ENCODE measurements at regions not wholly inside any gene's neighbourhood (a gene's known extent, or its start where the extent isn't known, plus 50 kb on each side); places are given as distances from the start of the nearest gene placed in this dataset.
A peak's percentile ranks its signal among the peaks of the same experiment; 100 is the strongest.

- DNase-seq (ENCODE audit: low read depth in 2 of 2), result no peak
Measured at GRCh38 chr18:76572518-76573247, 77.6 kb upstream of the ZNF516 start.

DNA sequence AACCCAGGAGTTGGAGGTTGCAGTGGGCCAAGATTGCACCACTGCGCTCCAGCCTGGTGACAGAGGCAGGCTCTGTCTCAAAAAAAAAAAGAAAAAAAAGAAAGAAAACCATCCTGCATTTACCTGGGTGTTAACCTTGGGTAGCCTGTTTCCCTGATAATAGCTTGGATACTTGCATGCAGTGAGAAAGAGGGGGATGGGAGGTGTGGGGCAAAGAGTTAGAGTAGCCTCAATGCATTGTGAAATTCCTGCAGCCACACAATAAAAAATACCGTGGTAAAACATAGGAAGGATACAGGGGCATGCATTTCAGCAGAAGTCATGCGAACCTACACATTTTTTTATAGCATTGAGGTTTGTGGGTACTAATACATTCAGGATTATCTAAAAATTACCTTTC, 76.6 kb upstream of the ZNF516 start:
- DNase-seq (ENCODE audit: low read depth in 2 of 2), result no peak

DNA sequence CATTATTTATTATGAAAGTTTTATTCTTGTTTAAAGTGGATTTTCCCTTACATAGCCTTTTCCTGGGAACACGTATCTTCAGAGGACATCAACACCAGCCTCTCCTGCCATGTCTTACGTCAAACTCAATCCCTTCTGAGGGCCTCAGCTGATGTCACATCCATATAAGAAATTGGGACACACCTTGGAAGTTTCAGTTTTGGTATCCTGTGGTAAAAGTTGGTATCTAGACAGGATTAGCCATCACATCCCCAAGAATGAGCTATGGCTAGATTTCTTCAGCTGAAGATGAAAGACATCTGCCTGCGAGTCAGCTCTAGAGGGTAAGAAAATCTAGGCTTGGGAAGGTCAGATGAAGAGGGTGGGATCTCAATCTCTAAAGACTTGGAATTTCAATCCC, 75.8 kb upstream of the ZNF516 start:
- DNase-seq (ENCODE audit: low read depth in 2 of 2), result no peak

GRCh38 chr18:76569644-76570419, 74.8 kb upstream of the ZNF516 start:
- no peak for DNase-seq (ENCODE audit: low read depth in 2 of 2)

GRCh38 chr18:76568731-76569130, 73.7 kb upstream of the ZNF516 start:
- DNase-seq (ENCODE audit: low read depth in 2 of 2), result no peak

DNA sequence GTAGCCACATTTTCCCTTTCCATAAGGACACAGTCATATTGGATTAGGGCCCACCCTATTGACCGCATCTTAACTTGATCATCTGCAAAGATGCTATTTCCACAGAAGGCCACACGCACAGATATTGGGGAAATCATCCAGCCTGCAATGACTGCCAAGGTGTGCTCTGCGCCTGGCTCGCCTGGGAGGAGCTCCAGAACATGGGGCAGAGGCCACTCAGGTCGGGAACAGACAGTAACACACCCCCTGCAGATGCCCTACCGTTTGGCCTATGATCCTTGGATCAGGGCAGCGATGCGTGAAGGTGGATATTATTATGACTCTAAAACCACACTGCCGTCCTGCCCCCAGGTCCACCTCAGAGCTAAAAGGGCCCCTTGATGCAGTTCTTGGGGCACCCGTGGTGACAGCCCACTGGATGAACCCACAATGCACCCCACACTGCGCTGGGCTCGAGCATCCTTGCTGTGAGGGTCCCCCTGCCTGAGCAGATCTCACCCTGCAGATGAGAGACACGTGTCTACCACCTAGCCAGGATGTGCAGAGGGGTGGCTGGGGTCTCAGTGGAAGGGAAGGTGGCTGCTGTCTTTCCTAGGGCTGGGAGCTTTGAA, 72.9 kb upstream of the ZNF516 start:
- DNase-seq (ENCODE audit: low read depth in 2 of 2), result no peak

DNA sequence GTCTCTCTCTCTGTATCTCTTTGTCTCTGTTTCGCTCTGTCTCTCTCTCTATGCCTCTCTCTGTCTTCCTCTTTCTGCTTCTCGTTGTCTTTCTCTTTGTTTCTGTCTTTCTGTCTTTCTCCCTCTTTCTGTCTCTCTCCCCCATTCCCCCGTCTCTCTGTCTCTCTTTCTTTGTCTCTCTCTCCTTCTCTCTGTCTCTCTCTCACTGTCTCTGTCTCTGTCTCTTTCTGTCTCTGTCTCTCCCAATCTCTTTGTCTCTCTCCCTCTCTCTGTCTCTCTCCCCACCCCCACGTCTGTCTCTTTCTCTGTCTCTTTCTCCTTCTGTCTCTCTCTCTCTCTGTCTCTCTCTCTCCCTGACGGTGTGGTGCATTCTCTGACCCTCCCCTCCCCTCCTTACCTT, 71.9 kb upstream of the ZNF516 start:
- no peak for DNase-seq (ENCODE audit: low read depth in 2 of 2)

GRCh38 chr18:76565238-76566173, 70.5 kb upstream of the ZNF516 start:
- peak; percentile 94 to 95 for DNase-seq (ENCODE audit: low read depth in 2 of 2)

- DNase-seq (ENCODE audit: low read depth in 2 of 2), result peak in 1 of 2 experiments; percentile 4
Measured at GRCh38 chr18:76564655-76565237, 69.7 kb upstream of the ZNF516 start.

- DNase-seq (ENCODE audit: low read depth in 2 of 2), result peak; percentile 35 to 43
Measured at GRCh38 chr18:76564117-76564516, 69.1 kb upstream of the ZNF516 start.

- no peak for DNase-seq (ENCODE audit: low read depth in 2 of 2)
Measured at GRCh38 chr18:76562286-76563122, 67.5 kb upstream of the ZNF516 start.

- DNase-seq (ENCODE audit: low read depth in 2 of 2), result no peak
Measured at GRCh38 chr18:76558881-76559667, 64.0 kb upstream of the ZNF516 start.

- DNase-seq (ENCODE audit: low read depth in 2 of 2), result no peak
Measured at GRCh38 chr18:76557026-76557575, 62.1 kb upstream of the ZNF516 start.

GRCh38 chr18:76554547-76555222, 59.6 kb upstream of the ZNF516 start:
- no peak for DNase-seq (ENCODE audit: low read depth in 2 of 2)

DNA sequence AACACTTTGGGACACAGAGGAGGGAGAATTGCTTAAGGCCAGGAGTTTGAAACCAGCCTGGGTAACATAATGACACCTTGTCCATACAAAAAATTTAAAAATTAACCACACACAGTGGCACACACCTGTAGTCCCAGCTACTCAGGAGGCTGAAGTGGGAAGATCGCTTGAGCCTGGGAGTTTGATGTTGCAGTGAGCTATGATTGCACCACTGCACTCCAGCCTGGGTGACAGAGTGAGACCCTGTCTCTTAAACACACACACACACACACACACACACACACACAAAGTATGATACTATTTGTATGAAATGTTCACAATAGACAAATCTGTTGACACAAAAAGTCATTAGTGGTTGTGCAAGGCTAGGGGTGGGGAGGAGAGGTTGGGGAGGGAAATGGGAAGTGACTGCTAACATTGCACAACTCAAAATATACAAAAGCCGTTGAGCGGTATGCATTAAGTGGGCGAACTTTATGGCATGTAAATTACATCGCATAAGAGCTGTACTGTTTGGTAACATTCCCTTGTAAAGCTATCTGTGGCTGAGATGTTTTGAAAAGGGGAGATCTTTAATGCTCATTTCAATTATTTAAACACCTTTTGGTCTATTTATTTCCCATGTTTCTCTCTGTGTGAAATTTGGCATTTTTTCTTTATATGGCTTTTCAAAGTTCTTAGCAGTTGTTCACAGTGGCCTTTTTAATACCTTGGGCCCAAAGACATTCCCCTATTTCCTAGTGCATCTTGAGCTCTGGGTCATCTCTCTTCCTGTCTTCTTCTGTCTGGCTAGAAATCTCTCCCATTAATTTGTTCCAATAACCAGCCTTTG, 58.9 kb upstream of the ZNF516 start:
- DNase-seq (ENCODE audit: low read depth in 2 of 2), result peak; percentile 29

- DNase-seq (ENCODE audit: low read depth in 2 of 2), result no peak
Measured at GRCh38 chr18:76548541-76548940, 53.5 kb upstream of the ZNF516 start.

- no peak for DNase-seq (ENCODE audit: low read depth in 2 of 2)
Measured at GRCh38 chr18:76547296-76547695, 52.3 kb upstream of the ZNF516 start.

DNA sequence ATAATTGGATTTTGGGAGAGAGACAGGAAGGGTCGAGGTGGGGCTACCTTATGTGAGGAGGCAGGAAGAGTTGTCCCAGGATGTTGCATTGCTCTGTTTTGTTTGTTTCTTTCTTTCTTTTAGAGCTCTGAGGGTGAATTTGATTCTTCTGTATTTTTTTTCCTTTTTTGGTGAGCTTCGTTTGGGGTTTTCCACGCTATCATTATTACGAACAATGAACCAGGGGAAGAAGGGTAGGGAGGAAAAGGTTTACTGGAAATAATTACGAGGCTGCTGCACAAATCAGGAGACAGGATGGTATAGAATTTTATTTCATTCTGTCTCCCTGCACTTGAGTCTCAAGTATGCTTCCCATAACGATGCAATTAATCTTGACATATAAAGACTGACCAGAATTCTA, 51.4 kb upstream of the ZNF516 start:
- DNase-seq (ENCODE audit: low read depth in 2 of 2), result no peak
